ENCODE measurements at regions not wholly inside any gene's neighbourhood (a gene's known extent, or its start where the extent isn't known, plus 50 kb on each side); places are given as distances from the start of the nearest gene placed in this dataset.

DNA sequence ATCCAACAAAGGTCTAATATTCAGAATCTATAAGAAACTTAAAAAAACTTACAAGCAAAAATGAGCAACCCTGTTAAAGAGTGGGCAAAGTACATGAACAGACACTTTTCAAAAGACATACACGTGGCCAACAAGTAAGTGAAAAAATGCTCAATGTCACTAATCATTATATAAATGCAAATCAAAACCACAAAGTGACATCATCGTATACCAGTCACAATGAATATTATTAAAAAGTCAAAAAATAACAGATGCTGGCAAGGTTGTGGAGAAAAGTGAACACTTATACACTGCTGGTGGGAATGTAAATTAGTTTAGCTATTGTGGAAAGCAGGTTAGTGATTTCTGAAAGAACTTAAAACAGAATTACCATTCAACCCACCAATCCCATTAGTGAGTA lies 199.1 kb downstream of the SNAPC1 start:
- no peak for TF ChIP-seq CTCF (IDR thresholded peaks at IDR 0.05)
- TF ChIP-seq EZH2 (IDR thresholded peaks at IDR 0.05; ENCODE audit: borderline replicate concordance, insufficient read depth, low read depth, low read length, poor library complexity, severe bottlenecking) = no peak
